Stimulated activated CD8-positive, alpha-beta memory T cell treated with anti-CD3 and anti-CD28 coated beads, Interleukin-2, amount 100 ng/mL, for 48 hours (primary cell): ENCODE measurements at regions not wholly inside any gene's neighbourhood (a gene's known extent, or its start where the extent isn't known, plus 50 kb on each side); places are given as distances from the start of the nearest gene placed in this dataset.

Source experiments
- DNase-seq, 2 donors: peaks; one replicate each; pipeline ENCODE4 v3.0.0-alpha.2; 2020; ENCODE audit warnings: low read depth in 2 of 2

DNA sequence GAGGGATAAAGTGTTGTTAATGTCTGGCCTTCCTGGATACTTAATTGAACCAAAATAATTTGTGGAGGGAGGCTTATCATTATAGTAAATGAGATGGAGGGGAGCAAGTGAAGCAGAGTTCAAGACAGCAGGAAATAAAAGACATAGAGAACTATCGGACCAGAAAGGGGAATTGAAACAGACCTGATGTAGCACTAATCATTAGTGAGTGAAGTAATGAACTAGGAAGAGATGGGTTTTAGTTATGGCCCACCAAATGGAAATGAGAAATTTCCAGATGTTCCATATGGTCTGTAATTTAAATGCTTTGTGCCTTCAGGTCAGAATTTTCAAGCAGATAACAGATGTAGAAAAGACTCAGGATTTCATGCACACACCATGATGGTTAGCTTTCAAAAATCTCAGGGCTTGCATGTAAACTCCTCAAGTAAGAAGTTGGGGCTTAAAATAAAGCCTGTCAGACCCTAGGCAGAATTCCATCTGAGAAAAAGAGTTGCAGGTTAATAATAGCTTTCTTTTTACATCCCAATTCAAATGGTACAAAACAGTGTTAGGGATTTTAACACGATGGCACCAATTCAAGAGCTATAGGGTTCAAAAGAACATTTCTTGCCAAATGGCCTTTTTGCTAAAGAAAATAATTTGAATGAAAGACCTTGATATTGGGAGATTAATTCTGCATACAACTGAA lies 355.8 kb downstream of the FSCB start:
- DNase-seq, result no peak

DNA sequence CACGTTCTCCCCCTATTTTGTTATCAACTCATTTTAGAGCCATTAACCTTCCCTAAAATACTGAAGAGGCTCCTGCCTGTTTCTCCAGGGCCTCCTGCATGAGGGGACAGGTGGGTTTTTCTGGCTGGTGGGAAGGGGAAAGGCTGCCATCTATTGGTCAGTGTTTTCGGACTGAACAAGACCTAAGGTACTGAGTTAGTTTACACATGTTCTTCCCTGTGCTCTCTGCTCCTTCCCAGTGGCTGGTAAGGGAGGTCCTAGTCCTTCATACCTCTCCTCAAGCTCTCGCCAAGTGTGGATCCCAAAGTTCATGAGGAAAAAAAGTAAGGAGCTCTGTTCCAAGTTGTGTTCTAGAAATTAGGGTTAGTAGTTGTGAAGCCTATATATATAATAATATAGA lies 357.5 kb downstream of the FSCB start:
- no peak for DNase-seq

- no peak for DNase-seq
These were observed 365.1 kb downstream of the FSCB start for GRCh38 chr14:44142006-44142405.

- no peak for DNase-seq
These were observed 371.1 kb downstream of the FSCB start for GRCh38 chr14:44135972-44136371.

GRCh38 chr14:44131861-44132260 lies 375.2 kb downstream of the FSCB start:
- DNase-seq, result no peak

DNA sequence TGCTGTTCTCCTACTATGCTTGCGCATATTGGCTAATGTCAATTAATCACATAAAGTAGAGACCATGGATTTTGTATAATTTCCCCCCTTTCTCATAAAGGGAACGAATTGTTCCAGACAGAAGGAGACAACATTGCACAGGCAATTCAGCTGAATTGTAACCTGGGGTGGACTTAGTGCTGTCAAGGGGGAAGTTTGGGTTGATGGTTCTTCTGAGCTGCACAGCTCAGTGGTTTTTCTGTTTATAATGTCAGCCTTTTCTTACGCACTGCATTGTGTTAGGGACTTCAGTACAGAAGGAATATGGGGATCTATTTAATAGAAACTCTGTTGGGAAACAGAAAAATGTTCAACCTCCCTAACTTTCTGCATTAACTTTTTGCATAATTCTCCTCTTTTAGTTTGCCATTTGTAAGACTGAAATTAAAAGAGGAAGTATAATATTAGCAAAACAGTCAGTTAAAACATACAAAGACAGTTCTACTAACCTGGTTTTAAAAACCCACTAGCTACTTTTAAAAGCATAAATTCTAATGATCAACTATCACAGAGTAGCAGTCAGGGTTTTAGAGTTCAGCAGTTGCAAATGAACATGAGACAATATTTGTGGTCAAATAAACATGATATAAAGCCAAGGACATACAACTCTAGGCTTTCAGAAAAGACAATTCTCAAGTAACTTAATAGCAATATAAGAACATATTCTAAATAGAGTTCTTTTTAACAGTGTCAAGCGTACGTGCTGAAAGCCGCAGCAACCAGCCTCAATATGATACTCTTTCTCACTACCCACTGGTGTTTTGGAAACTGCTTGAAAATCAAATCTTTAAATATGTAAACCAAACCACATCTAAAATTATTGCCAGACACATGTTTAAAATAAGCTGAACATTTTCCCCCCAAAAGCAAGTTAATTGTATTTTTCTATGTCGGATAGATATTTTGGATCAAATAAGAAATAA lies 393.0 kb downstream of the FSCB start:
- no peak for DNase-seq

- DNase-seq, result no peak
These were observed 394.2 kb downstream of the FSCB start for GRCh38 chr14:44112774-44113460.

- DNase-seq, result no peak
These were observed 398.0 kb downstream of the FSCB start for GRCh38 chr14:44109036-44109435.

DNA sequence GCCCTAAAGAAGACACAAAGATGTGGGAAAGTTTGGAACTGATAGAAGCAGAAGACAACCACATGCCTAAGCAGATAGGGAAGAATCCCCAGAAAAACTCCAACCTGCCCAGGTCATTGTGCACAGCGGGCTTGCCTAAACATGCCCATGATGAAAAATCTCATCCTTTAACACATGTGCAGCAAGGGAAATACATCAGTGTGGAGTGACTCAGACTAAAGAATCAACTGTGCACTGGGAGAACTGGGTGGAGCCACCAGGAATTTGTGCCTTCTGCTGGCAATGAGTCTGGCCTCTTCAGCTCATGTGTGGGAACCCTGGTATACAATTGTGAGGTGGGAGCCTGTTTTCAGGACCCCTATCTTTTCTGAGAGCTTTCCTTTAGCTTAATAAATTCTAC lies 398.5 kb downstream of the FSCB start:
- DNase-seq, result no peak

- no peak for DNase-seq
These were observed 399.9 kb downstream of the FSCB start for GRCh38 chr14:44107156-44107555.

GRCh38 chr14:44099743-44100488 lies 407.2 kb downstream of the FSCB start:
- no peak for DNase-seq

- no peak for DNase-seq
These were observed 425.9 kb downstream of the FSCB start for GRCh38 chr14:44081146-44081545.

GRCh38 chr14:44070046-44070445 lies 437.0 kb downstream of the FSCB start:
- DNase-seq, result no peak

DNA sequence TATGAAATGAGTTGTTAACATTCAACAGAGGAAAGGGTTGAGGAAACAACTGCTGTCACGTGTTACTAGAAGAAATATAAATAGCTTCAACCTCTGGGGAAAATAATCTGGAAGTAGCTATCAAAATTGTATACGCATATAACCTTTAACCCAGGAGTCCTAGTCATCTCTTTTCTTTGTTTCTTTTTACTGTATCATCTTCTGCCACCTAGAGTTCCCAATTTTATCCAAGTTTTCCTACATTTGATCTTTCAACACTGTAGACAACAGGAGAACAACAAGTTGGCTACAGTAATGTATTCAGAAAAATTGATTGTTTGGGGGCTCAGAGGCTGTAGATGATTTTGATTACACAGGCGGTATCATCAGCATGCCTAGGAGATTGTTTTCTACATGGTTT lies 453.7 kb downstream of the FSCB start:
- DNase-seq, result no peak

DNA sequence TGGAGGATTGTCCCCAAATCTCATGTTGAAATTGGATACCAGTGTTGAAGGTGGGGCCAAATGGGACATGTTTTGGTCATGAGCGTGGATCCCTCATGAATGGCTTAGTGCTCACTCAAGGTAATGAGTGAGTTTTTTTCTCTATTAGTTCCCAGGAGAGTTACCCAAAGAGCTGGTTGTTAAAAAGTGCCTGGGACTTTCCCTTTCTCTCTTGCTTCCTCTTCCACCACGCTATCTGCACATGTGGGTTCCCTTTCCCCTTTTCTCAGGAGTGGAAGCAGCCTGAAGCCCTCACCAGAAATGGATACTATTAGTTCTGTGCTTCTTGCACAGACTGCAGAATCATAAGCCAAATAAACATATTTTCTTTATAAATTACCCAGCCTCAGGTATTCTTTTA lies 465.4 kb downstream of the FSCB start:
- no peak for DNase-seq

DNA sequence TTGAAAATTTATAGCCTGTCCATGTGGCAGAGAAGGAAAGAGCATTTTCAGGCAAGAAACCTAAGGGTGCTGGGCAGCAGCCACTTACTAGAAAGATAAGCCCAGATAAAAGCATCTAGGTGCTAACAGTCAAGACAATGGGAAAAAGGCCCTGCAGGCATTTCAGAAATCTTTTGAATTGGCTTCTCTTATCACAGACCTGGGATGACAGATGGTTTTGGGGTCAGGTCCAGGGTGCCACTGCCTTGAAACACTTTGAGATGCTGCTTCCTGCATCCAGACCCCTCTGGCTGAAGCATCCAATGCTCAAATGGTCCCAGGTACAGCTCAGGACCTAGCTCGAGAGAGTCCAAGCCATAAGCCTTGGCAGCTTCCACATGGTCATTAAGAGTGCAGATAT lies 466.5 kb downstream of the FSCB start:
- no peak for DNase-seq

DNA sequence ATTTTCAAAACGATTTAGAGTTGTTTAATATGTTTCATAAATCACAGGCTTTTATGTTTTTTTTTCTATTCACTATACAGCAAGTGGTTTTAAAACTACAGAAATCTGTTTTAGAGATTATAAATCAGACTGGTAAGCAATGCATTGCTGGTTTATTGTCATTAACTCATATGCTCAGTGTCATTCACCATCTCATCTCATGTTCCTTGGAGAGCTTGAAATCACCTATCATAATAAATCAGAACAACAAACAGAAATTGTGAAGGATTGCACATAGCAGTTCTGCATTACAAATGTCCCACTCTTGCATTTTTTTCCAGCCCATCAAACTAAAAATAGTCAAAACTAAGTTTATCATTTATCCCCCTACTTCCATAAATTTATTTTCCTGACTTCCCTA lies 470.8 kb downstream of the FSCB start:
- DNase-seq, result no peak

GRCh38 chr14:44035707-44036106 lies 471.4 kb downstream of the FSCB start:
- no peak for DNase-seq

GRCh38 chr14:44030831-44031383 lies 476.2 kb downstream of the FSCB start:
- no peak for DNase-seq

- DNase-seq, result no peak
These were observed 477.1 kb downstream of the FSCB start for GRCh38 chr14:44029933-44030332.

DNA sequence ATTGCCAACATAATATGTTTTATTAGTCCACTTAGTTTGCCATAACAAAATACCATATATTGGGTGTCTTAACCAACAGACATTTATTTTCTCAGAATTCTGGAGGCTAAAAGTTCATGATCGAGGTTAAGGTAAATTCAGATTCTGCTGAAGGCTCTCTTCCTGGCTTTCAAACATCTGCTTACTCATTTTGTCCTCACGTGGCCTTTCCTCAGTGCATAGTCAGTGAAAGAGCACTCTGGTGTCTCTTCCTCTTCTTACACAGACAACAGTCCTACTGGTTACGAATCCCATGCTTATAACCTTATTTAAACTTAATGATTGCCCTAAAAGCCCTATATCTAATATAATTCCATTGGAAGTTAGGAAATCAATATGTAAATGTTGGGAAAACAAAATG lies 479.7 kb downstream of the FSCB start:
- no peak for DNase-seq

GRCh38 chr14:44010595-44010994 lies 496.5 kb downstream of the FSCB start:
- DNase-seq, result no peak
